ENCODE measurements at regions not wholly inside any gene's neighbourhood (a gene's known extent, or its start where the extent isn't known, plus 50 kb on each side); places are given as distances from the start of the nearest gene placed in this dataset.

DNA sequence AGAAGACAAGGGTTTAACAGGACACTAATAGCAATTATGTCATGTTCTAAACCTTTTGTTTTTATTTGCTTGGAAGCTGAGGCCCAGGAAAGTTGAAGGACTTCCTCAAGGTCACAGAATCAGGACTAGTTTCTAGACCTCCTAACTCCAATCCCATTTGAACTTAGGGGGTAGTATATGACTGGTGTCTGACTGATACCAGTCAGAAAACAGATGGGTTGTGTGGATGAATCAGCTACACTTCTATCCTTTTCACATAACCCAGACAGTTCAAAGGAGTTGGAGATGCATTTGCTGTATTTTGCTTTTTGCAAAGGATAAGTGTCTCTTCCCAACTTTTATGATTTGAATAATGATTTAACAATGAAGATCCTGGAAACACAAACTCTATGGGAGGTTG lies 322.5 kb downstream of the HLX start:
- no peak for DNase-seq (ENCODE audit: low read depth, low spot score)

DNA sequence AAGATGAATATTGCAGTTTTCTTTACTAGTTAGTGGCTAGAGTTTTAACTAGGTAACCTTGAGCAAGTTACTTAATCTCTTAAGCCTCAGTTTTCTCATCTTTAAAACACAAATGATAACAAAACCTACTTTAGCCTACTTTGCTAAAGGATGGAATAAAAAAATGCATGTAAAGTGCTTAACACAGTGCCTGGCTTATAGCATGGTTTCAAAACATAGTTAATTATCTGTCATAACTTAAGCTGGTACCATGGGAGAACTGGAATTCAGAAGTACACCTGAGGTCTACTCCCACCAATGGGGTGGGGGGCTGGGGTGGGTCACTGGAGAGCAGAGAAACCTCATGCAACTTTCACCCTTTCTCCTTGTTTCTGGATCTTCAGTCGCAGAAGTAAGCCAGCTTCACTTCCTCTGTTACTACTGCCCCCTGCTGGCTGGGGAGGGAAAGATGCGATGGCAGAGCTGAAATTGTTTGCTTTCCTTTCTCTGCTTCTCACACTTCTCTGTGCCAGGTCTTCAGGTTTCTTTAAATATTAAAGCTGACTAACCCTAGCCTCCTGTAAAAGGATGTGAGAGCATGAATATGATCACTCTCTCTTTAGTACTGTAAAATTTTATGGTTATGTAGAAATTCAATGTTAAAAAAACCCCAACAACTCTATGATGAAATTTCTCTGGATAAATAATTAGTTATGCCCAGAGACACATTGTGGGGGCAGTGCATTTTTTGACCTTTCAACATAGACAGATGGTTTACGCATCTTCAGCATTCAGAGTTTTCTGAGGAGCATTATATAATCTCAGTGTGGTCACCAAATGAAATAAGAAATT lies 324.2 kb downstream of the HLX start:
- DNase-seq (ENCODE audit: low read depth, low spot score): peak; percentile 25

- no peak for DNase-seq (ENCODE audit: low read depth, low spot score)
These were observed 325.0 kb downstream of the HLX start for GRCh38 chr1:221204055-221204833.

DNA sequence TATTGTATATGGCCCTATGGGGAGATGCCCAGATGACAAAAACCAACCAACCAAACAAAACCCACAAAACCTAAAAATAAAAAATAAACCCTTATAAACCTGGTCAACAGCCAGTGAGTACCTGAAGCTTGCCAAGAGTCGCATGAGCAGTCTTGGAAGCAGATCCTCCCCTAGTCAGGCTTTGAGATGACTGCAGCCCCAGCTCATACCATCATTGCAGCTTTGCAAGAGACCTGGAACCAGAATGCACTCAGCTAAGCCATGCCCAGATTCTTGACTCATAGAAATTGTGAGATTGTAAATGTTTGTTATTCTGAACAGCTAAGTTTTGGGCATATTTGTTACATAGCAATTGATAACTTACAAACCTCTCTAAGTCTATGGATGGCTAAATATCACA lies 326.8 kb downstream of the HLX start:
- no peak for DNase-seq (ENCODE audit: low read depth, low spot score)

DNA sequence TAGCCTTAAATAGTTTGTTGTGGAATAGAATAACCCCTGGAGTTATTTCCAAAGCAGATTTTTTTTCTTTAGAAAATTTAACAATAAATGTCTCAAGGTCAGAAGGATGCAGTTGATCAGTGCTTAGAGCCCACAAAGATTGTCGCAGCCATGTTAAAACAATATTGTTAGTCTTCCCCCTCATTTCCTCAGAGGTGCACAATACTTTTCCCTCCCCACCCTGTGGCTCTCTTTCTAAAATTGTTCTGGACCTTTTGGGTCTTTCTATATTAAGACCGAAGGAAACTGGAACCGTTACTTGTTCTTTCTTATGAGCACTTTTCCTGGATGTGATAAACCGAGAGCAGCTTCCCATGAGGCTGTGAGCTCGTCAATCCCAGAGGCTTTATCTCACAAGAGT lies 333.7 kb downstream of the HLX start:
- no peak for DNase-seq (ENCODE audit: low read depth, low spot score)

DNA sequence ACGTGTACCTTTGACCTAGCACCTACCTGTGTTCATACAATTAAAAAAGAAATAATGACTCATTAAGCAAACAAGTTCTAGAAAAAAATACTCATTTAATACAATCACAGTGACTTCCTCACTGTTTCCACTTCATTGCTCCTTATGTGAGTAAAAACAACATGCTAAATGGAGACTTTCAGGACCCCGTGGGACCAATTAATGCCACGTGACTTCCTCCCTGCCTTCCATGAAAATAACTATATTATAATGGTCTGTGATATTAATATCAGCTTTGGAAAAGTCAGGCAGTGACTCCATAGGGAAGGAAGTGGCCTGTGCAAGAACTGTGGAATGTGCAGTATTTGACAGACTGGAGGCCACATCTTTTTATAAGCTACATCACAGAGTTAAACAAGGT lies 337.8 kb downstream of the HLX start:
- DNase-seq (ENCODE audit: low read depth, low spot score): no peak

GRCh38 chr1:221223281-221223680 lies 344.0 kb downstream of the HLX start:
- no peak for DNase-seq (ENCODE audit: low read depth, low spot score)

DNA sequence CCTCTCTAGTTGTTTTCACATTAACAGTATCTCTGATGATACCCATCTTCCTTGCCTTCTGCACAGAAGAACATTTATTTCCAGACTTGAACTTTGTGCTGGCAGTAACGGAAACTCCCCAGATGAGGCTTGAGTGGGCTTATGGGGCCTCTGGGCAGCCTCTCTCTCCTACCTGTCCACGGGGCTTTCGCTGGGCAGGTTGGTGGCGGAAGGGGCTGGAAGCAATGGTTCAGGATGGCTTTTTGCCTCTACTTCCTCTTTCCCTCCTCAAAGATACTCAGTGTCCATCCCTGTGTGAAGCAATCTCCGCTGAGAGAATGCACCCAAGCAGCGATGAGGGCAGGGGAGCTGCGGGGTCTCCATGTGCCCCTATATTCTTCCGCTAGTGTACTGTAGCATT lies 348.2 kb downstream of the HLX start:
- DNase-seq (ENCODE audit: low read depth, low spot score): no peak

GRCh38 chr1:221227872-221228337 lies 348.7 kb downstream of the HLX start:
- no peak for DNase-seq (ENCODE audit: low read depth, low spot score)

DNA sequence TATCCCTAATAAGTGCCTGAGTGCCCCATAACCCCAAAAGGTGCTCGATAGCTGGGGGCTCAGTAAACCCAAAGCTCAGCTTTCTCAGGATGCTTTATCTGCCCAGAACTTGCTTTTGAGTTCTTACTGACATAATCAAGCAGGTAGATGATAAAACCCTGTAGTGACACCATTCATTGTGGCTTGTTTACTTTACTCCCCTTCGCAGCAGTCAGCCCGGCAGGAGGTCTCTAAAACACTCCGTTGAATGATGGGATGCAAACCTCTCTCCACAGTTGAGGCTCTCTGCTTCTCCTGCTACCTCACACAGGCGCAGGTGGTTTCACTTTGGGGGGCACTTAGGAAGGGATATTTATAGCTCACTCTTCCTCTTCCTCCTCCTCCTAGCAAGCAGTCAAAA lies 349.4 kb downstream of the HLX start:
- DNase-seq (ENCODE audit: low read depth, low spot score): peak; percentile 20

GRCh38 chr1:221230605-221231004 lies 351.4 kb downstream of the HLX start:
- DNase-seq (ENCODE audit: low read depth, low spot score): no peak

GRCh38 chr1:221234791-221235190 lies 355.5 kb downstream of the HLX start:
- no peak for DNase-seq (ENCODE audit: low read depth, low spot score)

- DNase-seq (ENCODE audit: low read depth, low spot score): no peak
These were observed 358.3 kb downstream of the HLX start for GRCh38 chr1:221237587-221237986.

- DNase-seq (ENCODE audit: low read depth, low spot score): no peak
These were observed 359.9 kb downstream of the HLX start for GRCh38 chr1:221239181-221239580.

- no peak for DNase-seq (ENCODE audit: low read depth, low spot score)
These were observed 360.5 kb downstream of the HLX start for GRCh38 chr1:221239792-221240191.

- no peak for DNase-seq (ENCODE audit: low read depth, low spot score)
These were observed 361.4 kb downstream of the HLX start for GRCh38 chr1:221240690-221241089.

- no peak for DNase-seq (ENCODE audit: low read depth, low spot score)
These were observed 361.9 kb downstream of the HLX start for GRCh38 chr1:221241157-221241556.

- no peak for DNase-seq (ENCODE audit: low read depth, low spot score)
These were observed 362.3 kb downstream of the HLX start for GRCh38 chr1:221241592-221241991.

DNA sequence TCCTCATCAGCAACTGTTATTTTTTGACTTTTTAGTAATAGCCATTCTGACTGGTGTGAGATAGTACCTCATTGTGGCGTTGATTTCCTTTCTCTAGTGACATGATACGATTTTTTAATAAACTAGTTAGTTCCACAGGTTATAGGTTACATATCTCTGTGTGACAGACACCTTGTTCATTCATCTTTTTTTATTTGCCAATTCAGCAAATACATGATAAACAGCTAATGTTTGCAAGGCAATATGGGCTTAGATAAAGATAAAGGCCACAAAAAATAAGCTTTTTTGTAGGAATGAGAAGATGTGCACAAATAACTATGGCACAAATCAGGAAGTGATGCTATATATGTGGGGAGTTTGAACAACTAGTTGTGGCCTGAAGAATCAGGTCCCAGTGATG lies 366.8 kb downstream of the HLX start:
- no peak for DNase-seq (ENCODE audit: low read depth, low spot score)

- no peak for DNase-seq (ENCODE audit: low read depth, low spot score)
These were observed 367.6 kb downstream of the HLX start for GRCh38 chr1:221246628-221247415.

DNA sequence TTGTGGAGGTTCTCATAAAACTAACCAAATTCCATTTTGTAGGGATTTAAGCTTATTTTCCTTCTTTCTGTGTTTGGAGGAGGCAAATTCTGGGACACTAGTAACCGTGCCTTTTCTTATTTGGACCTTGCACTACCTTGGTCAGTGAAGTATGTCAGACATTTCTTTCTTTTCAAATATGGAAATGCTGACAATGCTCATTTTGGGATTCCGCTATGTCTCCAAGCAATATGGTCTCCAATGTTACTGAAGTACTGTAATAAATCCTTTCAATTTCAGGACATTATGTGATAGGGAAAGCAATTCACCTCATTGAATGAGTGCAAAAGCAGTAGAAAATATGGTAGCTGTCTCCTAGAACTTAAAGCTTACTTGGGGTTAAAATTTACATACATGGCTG lies 372.3 kb downstream of the HLX start:
- DNase-seq (ENCODE audit: low read depth, low spot score): no peak

DNA sequence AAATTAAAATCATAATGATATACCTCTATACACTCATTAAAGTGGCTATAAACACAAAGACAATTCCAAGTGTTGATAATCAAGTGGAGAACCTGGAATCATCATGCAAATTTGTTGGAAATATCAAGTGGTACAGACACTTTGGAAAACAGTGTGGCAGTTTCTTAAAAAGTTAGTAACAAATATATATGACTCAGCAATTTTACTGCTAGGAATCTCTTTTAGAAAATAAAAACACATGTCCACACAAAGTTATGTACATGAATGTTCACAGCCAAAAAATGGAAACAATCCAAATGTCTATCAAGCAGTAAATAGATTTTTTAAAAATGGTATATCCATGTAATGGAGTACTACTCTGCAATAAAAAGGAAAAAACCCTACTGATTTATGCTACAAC lies 375.6 kb downstream of the HLX start:
- DNase-seq (ENCODE audit: low read depth, low spot score): no peak

Measured in iPS DF 19.7 (cell line).